ENCODE measurements at regions not wholly inside any gene's neighbourhood (a gene's known extent, or its start where the extent isn't known, plus 50 kb on each side); places are given as distances from the start of the nearest gene placed in this dataset.

GRCh38 chr5:114949756-114950155, 220.0 kb downstream of the TRIM36 start:
- H2AFZ ChIP-seq (ENCODE audit: low read length): no peak overlapping the region

GRCh38 chr5:114948986-114949621, 220.6 kb downstream of the TRIM36 start:
- no peak for DNase-seq (ENCODE audit: insufficient read length, low spot score, missing footprints)
- no peaks in the 10 kb centered on the region for H3K4me1 ChIP-seq (ENCODE audit: insufficient read depth, low read length)
- no peaks in the 10 kb centered on the region for H3K79me2 ChIP-seq (ENCODE audit: insufficient read depth, low read length)
- H3K27me3 ChIP-seq (ENCODE audit: insufficient read depth, low read length): no peaks in the 10 kb centered on the region
- H3K4me2 ChIP-seq (ENCODE audit: insufficient read depth, low read length): no peak overlapping the region
- no peaks in the 10 kb centered on the region for H3K9me3 ChIP-seq (ENCODE audit: low read depth, low read length)
- H4K20me1 ChIP-seq (ENCODE audit: insufficient read depth, low read length): no peaks in the 10 kb centered on the region
- H3K27ac ChIP-seq (ENCODE audit: low read depth, low read length): no peak overlapping the region
- H2AFZ ChIP-seq (ENCODE audit: low read length): no peak overlapping the region
- no peak for TF ChIP-seq CTCF (IDR thresholded peaks at IDR 0.05; ENCODE audit: extremely low read depth, low read depth, low read length)
- H3K36me3 ChIP-seq (ENCODE audit: insufficient read depth, low read length): no peaks in the 10 kb centered on the region
- H3K4me3 ChIP-seq (ENCODE audit: insufficient read depth, low read length): no peak overlapping the region

More at GRCh38 chr5:114949756-114950155, 220.0 kb downstream of the TRIM36 start:
- Histone ChIP-seq H4K20me1 (ENCODE audit: insufficient read depth, low read length) (no peaks in the 10 kb centered on the region), H3K4me2 (ENCODE audit: insufficient read depth, low read length) (no peak overlapping the region), H3K36me3 (ENCODE audit: insufficient read depth, low read length) (no peaks in the 10 kb centered on the region), H3K27me3 (ENCODE audit: insufficient read depth, low read length) (no peaks in the 10 kb centered on the region), H3K4me1 (ENCODE audit: insufficient read depth, low read length) (no peaks in the 10 kb centered on the region), H3K79me2 (ENCODE audit: insufficient read depth, low read length) (no peaks in the 10 kb centered on the region), H3K27ac (ENCODE audit: low read depth, low read length) (no peak overlapping the region), H3K4me3 (ENCODE audit: insufficient read depth, low read length) (no peak overlapping the region), H3K9me3 (ENCODE audit: low read depth, low read length) (no peaks in the 10 kb centered on the region)
- DNase-seq (ENCODE audit: insufficient read length, low spot score, missing footprints): no peak
- TF ChIP-seq CTCF (IDR thresholded peaks at IDR 0.05; ENCODE audit: extremely low read depth, low read depth, low read length): no peak

- Histone ChIP-seq H3K79me2 (ENCODE audit: insufficient read depth, low read length) (no peaks in the 10 kb centered on the region), H4K20me1 (ENCODE audit: insufficient read depth, low read length) (no peaks in the 10 kb centered on the region), H3K27ac (ENCODE audit: low read depth, low read length) (no peak overlapping the region), H3K4me1 (ENCODE audit: insufficient read depth, low read length) (no peaks in the 10 kb centered on the region), H2AFZ (ENCODE audit: low read length) (no peak overlapping the region), H3K27me3 (ENCODE audit: insufficient read depth, low read length) (no peaks in the 10 kb centered on the region), H3K4me2 (ENCODE audit: insufficient read depth, low read length) (no peak overlapping the region), H3K9me3 (ENCODE audit: low read depth, low read length) (no peaks in the 10 kb centered on the region), H3K36me3 (ENCODE audit: insufficient read depth, low read length) (no peaks in the 10 kb centered on the region), H3K4me3 (ENCODE audit: insufficient read depth, low read length) (no peak overlapping the region)
- no peak for DNase-seq (ENCODE audit: insufficient read length, low spot score, missing footprints)
- no peak for TF ChIP-seq CTCF (IDR thresholded peaks at IDR 0.05; ENCODE audit: extremely low read depth, low read depth, low read length)
Observed at GRCh38 chr5:114948363-114948762, 221.3 kb downstream of the TRIM36 start.

- Histone ChIP-seq H3K4me3 (ENCODE audit: insufficient read depth, low read length) (no peak overlapping the region), H3K4me1 (ENCODE audit: insufficient read depth, low read length) (no peaks in the 10 kb centered on the region), H3K79me2 (ENCODE audit: insufficient read depth, low read length) (no peaks in the 10 kb centered on the region), H3K27ac (ENCODE audit: low read depth, low read length) (no peak overlapping the region), H3K9me3 (ENCODE audit: low read depth, low read length) (peaks cover 3% of the 10 kb centered on the region), H4K20me1 (ENCODE audit: insufficient read depth, low read length) (no peaks in the 10 kb centered on the region), H3K27me3 (ENCODE audit: insufficient read depth, low read length) (no peaks in the 10 kb centered on the region), H3K36me3 (ENCODE audit: insufficient read depth, low read length) (no peaks in the 10 kb centered on the region), H2AFZ (ENCODE audit: low read length) (no peak overlapping the region), H3K4me2 (ENCODE audit: insufficient read depth, low read length) (no peak overlapping the region)
- no peak for DNase-seq (ENCODE audit: insufficient read length, low spot score, missing footprints)
- no peak for TF ChIP-seq CTCF (IDR thresholded peaks at IDR 0.05; ENCODE audit: extremely low read depth, low read depth, low read length)
Observed at GRCh38 chr5:114940709-114941108, 229.0 kb downstream of the TRIM36 start.

Data from osteoblast (primary cell).